Uterus (tissue), 2 donors: ENCODE measurements at regions not wholly inside any gene's neighbourhood (a gene's known extent, or its start where the extent isn't known, plus 50 kb on each side); places are given as distances from the start of the nearest gene placed in this dataset.

Experiments used
- POLR2A ChIP-seq, 2 donors: fragments of 450-650 bp; IDR thresholded peaks; one replicate each; pipeline ENCODE4 v1.6.1; 2016; ENCODE audit warnings: antibody characterized with exemption in 2 of 2, mild to moderate bottlenecking in 1 of 2, moderate library complexity in 1 of 2
- TF ChIP-seq, protein P1 (sequence below), 4 experiments: fragments of 200-600 bp in 2 of 4; fragments of 450-650 bp in 2 of 4; sonication (generic) in 2 of 4; IDR thresholded peaks; one replicate each; pipeline ENCODE4 v1.5.1; 2016 to 2019; ENCODE audit warnings: antibody characterized with exemption in 4 of 4, mild to moderate bottlenecking in 2 of 4, moderate library complexity in 1 of 4

DNA sequence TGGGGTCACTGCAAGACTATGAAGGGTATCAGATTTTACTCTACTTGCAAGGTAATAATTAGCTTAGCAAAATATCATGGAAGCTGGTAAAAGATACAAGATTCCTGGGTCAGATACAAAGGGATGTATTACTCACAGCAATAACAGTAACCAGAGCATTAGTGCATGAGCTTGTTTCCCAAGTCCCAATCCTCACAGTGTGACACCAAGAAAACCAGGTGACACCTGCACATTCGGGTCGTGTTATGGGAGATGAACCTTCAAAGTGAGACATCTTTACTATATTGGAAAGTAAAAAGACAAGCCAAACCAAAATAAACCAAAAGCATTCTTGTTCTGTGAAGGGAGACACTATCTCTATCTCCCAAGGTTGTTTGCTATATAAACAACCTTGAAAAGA is 528.7 kb upstream of the TGFBR2 start:
- TF ChIP-seq, protein P1, sequence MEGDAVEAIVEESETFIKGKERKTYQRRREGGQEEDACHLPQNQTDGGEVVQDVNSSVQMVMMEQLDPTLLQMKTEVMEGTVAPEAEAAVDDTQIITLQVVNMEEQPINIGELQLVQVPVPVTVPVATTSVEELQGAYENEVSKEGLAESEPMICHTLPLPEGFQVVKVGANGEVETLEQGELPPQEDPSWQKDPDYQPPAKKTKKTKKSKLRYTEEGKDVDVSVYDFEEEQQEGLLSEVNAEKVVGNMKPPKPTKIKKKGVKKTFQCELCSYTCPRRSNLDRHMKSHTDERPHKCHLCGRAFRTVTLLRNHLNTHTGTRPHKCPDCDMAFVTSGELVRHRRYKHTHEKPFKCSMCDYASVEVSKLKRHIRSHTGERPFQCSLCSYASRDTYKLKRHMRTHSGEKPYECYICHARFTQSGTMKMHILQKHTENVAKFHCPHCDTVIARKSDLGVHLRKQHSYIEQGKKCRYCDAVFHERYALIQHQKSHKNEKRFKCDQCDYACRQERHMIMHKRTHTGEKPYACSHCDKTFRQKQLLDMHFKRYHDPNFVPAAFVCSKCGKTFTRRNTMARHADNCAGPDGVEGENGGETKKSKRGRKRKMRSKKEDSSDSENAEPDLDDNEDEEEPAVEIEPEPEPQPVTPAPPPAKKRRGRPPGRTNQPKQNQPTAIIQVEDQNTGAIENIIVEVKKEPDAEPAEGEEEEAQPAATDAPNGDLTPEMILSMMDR (IDR thresholded peaks at IDR 0.05), result no peak
- TF ChIP-seq POLR2A (IDR thresholded peaks at IDR 0.05), result no peak
